K562 (cell line): ENCODE measurements at regions not wholly inside any gene's neighbourhood (a gene's known extent, or its start where the extent isn't known, plus 50 kb on each side); places are given as distances from the start of the nearest gene placed in this dataset.

ENCODE experiments used
- ATAC-seq: fragments of 200-7000 bp; cut with Tn5 transposase; 3 replicates; pipeline ENCODE4 v1.9.1; 2020; ENCODE audit warnings: moderate library complexity
- BruUV-seq: library from RNA; stranded (reverse); fragments of 400-500 nt; replicated peaks from 2 replicates; lab custom pipeline; 2021; lab: Mats Ljungman, UMichigan
- CTCF ChIA-PET: fragments of 300-600 bp; formaldehyde crosslinking; extraction: SDS; loops from one replicate; lab custom pipeline; 2021; ENCODE audit warnings: low intra/inter-chr PET ratio; lab: Yijun Ruan, JAX
- POLR2A ChIA-PET: fragments of 300-600, 350-650 bp; sonication (Branson Sonifier 250); formaldehyde crosslinking; extraction: SDS; loops from one replicate; lab custom pipeline; 2021; ENCODE audit warnings: antibody characterized with exemption, inconsistent platforms; lab: Yijun Ruan, JAX
- DNase-seq, 4 experiments: peaks; one replicate each; pipeline versions ENCODE4 v3.0.0 to v3.0.0-alpha.2; 2011 to 2018; ENCODE audit warnings: low spot score in 3 of 4, mixed read lengths in 3 of 4; ENCODE audit errors: extremely low read depth in 1 of 4
- FAIRE-seq: peaks from 2 replicates; lab custom pipeline; 2011; peaks lifted over from hg19 to GRCh38; lab: Jason Lieb, UNC
- H2AFZ ChIP-seq: 2 replicates; pipeline ENCODE4 v1.6.0; 2011; ENCODE audit warnings: low read depth, low read length, control low read depth, inconsistent platforms
- H3K27ac ChIP-seq: fragments of 200-600 bp; 3 replicates; pipeline ENCODE4 v1.8.0; 2011; ENCODE audit warnings: low read depth, mild to moderate bottlenecking, control low read depth, inconsistent platforms, low read length, moderate library complexity, mixed read lengths; ENCODE audit errors: extremely low read depth
- H3K27me3 ChIP-seq, 2 experiments: fragments of 300-600 bp in 1 of 2; 2 replicates in 1 of 2; 3 replicates in 1 of 2; pipeline versions ENCODE4 v1.6.0 to v1.8.0; 2011; ENCODE audit warnings: inconsistent platforms in 2 of 2, low read length in 2 of 2, mild to moderate bottlenecking in 1 of 2, mixed read lengths in 1 of 2, moderate library complexity in 1 of 2; ENCODE audit not compliant: control insufficient read depth in 2 of 2, insufficient read depth in 2 of 2
- H3K36me3 ChIP-seq: fragments of 300-600 bp; 3 replicates; pipeline ENCODE4 v1.8.0; 2011; ENCODE audit warnings: mild to moderate bottlenecking, low read length, inconsistent platforms; ENCODE audit not compliant: control insufficient read depth, insufficient read depth
- H3K4me1 ChIP-seq, 2 experiments: fragments of 200-600 bp in 1 of 2; replicated peaks in 1 of 2; 2 replicates in 1 of 2; 3 replicates in 1 of 2; pipeline versions ENCODE4 v1.5.1 to v1.8.0; 2011; ENCODE audit warnings: inconsistent platforms in 2 of 2, low read length in 2 of 2, mild to moderate bottlenecking in 1 of 2, mixed read lengths in 1 of 2, moderate library complexity in 1 of 2; ENCODE audit not compliant: control insufficient read depth in 2 of 2, insufficient read depth in 2 of 2
- H3K4me2 ChIP-seq: 2 replicates; pipeline ENCODE4 v1.6.1; 2011; ENCODE audit warnings: low read length, control low read depth, inconsistent platforms, mixed read lengths; ENCODE audit not compliant: insufficient read depth
- H3K4me3 ChIP-seq: fragments of 200-600 bp; sonication (generic), shearing (Covaris generic); 2 replicates; pipeline ENCODE4 v1.5.1; 2016; ENCODE audit warnings: control low read depth, inconsistent platforms
- H3K79me2 ChIP-seq: fragments of 200-600 bp; 3 replicates; pipeline ENCODE4 v1.8.0; 2011; ENCODE audit warnings: low read length, inconsistent platforms; ENCODE audit not compliant: control insufficient read depth, insufficient read depth
- H3K9ac ChIP-seq, 2 experiments: 2 replicates each; pipeline versions ENCODE4 v1.6.0 to v1.6.1; 2011; ENCODE audit warnings: low read depth in 2 of 2, low read length in 2 of 2, control low read depth in 1 of 2, inconsistent platforms in 1 of 2, mild to moderate bottlenecking in 1 of 2, mixed read lengths in 1 of 2; ENCODE audit not compliant: insufficient read depth in 1 of 2
- H3K9me1 ChIP-seq: one replicate; pipeline ENCODE4 v1.6.0; 2011; ENCODE audit warnings: inconsistent platforms, mild to moderate bottlenecking, low read length, moderate library complexity; ENCODE audit not compliant: control insufficient read depth, insufficient read depth
- H3K9me3 ChIP-seq: replicated peaks from 2 replicates; pipeline ENCODE4 v1.5.1; 2011; ENCODE audit warnings: low read depth, low read length, inconsistent platforms; ENCODE audit not compliant: control insufficient read depth, insufficient read depth
- H4K20me1 ChIP-seq: replicated peaks from 2 replicates; pipeline ENCODE4 v1.6.1; 2011; ENCODE audit warnings: low read length, inconsistent platforms, mixed read lengths; ENCODE audit not compliant: control insufficient read depth, insufficient read depth
- CAMTA2 ChIP-seq: fragments of 250-450 bp; sonication (Bioruptor Pico); conservative IDR thresholded peaks from 2 replicates; pipeline ENCODE4 v1.5.1; 2022
- CBFA2T3 ChIP-seq: fragments of 450-650 bp; IDR thresholded peaks from 2 replicates; pipeline ENCODE4 v1.6.1; 2017
- CBX5 ChIP-seq: IDR thresholded peaks from 2 replicates; pipeline ENCODE4 v1.6.1; 2014; ENCODE audit warnings: low read depth, borderline replicate concordance
- DPF2 ChIP-seq: fragments of 450-650 bp; IDR thresholded peaks from 2 replicates; pipeline ENCODE4 v1.6.1; 2016
- FUS ChIP-seq: fragments of 200-400 bp; formaldehyde crosslinking; optimal IDR thresholded peaks from 2 replicates; pipeline ENCODE3; 2017; ENCODE audit warnings: low read depth, low read length
- GATAD2A ChIP-seq: fragments of 450-650 bp; IDR thresholded peaks from 2 replicates; pipeline ENCODE4 v1.6.1; 2017
- HNRNPH1 ChIP-seq: fragments of 200-400 bp; formaldehyde crosslinking; optimal IDR thresholded peaks from 2 replicates; pipeline ENCODE3; 2017; ENCODE audit warnings: low read depth, mild to moderate bottlenecking, low read length, moderate library complexity
- MXI1 ChIP-seq: IDR thresholded peaks from 2 replicates; pipeline ENCODE4 v1.6.1; 2011; ENCODE audit warnings: low read depth, mild to moderate bottlenecking, improper control_type of control experiment, low read length
- NCOA1 ChIP-seq: fragments of 450-650 bp; IDR thresholded peaks from 2 replicates; pipeline ENCODE4 v1.6.1; 2016; ENCODE audit warnings: low read depth
- SMARCA4 ChIP-seq: fragments of 450-650 bp; IDR thresholded peaks from 2 replicates; pipeline ENCODE4 v1.6.1; 2016
- SRSF7 ChIP-seq: fragments of 200-400 bp; formaldehyde crosslinking; optimal IDR thresholded peaks from 2 replicates; pipeline ENCODE3; 2017; ENCODE audit warnings: mild to moderate bottlenecking, low read depth, low read length
- STAT5B ChIP-seq: fragments of 250-450 bp; sonication (Bioruptor Pico); IDR thresholded peaks from 2 replicates; pipeline ENCODE4 v1.8.0; 2021; ENCODE audit warnings: mild to moderate bottlenecking, inconsistent platforms
- TCF3 ChIP-seq: sonication (generic); formaldehyde crosslinking; IDR thresholded peaks from 2 replicates; pipeline ENCODE4 v1.4.0; 2020; ENCODE audit warnings: mild to moderate bottlenecking, missing genetic modification reagents
- ZNF740 ChIP-seq, 3 experiments: fragments of 200-800 bp in 1 of 3; sonication (Bioruptor generic) in 1 of 3; sonication (generic) in 1 of 3; formaldehyde crosslinking in 1 of 3; IDR thresholded peaks; 2 replicates each; pipeline versions ENCODE4 v1.6.1 to v1.8.0; 2016 to 2022; ENCODE audit warnings: mild to moderate bottlenecking in 2 of 3, missing compliant biosample characterization in 2 of 3, missing genetic modification characterization in 2 of 3, missing genetic modification reagents in 1 of 3
- ZNF785 ChIP-seq: fragments of 250-450 bp; sonication (Bioruptor Pico); IDR thresholded peaks from 2 replicates; pipeline ENCODE4 v1.4.0; 2020; ENCODE audit warnings: mild to moderate bottlenecking
- WGBS: fragments of 100-300 bp; shearing (Covaris generic); methylation state at CpG from one replicate; pipeline ENCODE4 v1.1.6; 2016; ENCODE audit warnings: low coverage, mixed read lengths; ENCODE audit not compliant: insufficient coverage; ENCODE audit errors: missing lambda C conversion rate; 5-methylcytosine and 5-hydroxymethylcytosine counted together
- in situ Hi-C: fragments of 300-500 bp; cut with MboI; formaldehyde crosslinking; loops from 4 replicates; pipeline ENCODE4 v1.15.0; 2018; ENCODE audit warnings: inconsistent platforms, mixed read lengths
- intact Hi-C: fragments of 100-400 bp; cut with micrococcal nuclease; formaldehyde crosslinking; loops from 2 replicates; pipeline ENCODE4 v1.14.2; 2022
- TF ChIP-seq, protein P1 (sequence below): sonication (generic); formaldehyde crosslinking; IDR thresholded peaks from 2 replicates; pipeline ENCODE4 v1.5.0; 2020; ENCODE audit warnings: missing genetic modification reagents
- TF ChIP-seq, protein P2 (sequence below): sonication (generic); formaldehyde crosslinking; IDR thresholded peaks from 2 replicates; pipeline ENCODE4 v1.8.0; 2022; ENCODE audit warnings: mild to moderate bottlenecking, low read depth, missing genetic modification reagents
- TF ChIP-seq, protein P3 (sequence below): fragments of 450-650 bp; formaldehyde crosslinking; conservative IDR thresholded peaks from 2 replicates; pipeline ENCODE4 v1.4.0; 2022; ENCODE audit warnings: mild to moderate bottlenecking, missing genetic modification characterization

GRCh38 chr7:69250958-69251357 lies 347.3 kb upstream of the AUTS2 start:
- H3K9ac ChIP-seq: no peak overlapping the region
- no peaks in the 10 kb centered on the region for H3K79me2 ChIP-seq
- H2AFZ ChIP-seq: no peak overlapping the region
- H4K20me1 ChIP-seq: no peaks in the 10 kb centered on the region
- no peaks in the 10 kb centered on the region for H3K36me3 ChIP-seq
- H3K4me3 ChIP-seq: no peak overlapping the region
- in situ Hi-C loops (no loop called here), intact Hi-C loops (no loop called here)
- no TSS peak for BruUV-seq
- no peaks in the 10 kb centered on the region for H3K9me3 ChIP-seq
- no peak overlapping the region for H3K27ac ChIP-seq
- ATAC-seq (no peak), FAIRE-seq (no peak)
- no peaks in the 10 kb centered on the region for H3K9me1 ChIP-seq
- no peaks in the 10 kb centered on the region; a peak in 1 of 5 replicates for H3K27me3 ChIP-seq
- H3K4me1 ChIP-seq: no peaks in the 10 kb centered on the region
- ChIA-PET POLR2A (no interaction called here), CTCF (no interaction called here)
- no peak overlapping the region for H3K4me2 ChIP-seq
- 1% methylated on average over 5 of the region's 5 CpGs for WGBS
- TF ChIP-seq DPF2 (no peak), STAT5B (CRISPR knock-in tag) (no peak), TCF3 (CRISPR knock-in tag) (no peak), SRSF7 (no peak), MXI1 (no peak), FUS (no peak), HNRNPH1 (no peak), NCOA1 (no peak), ZNF740 (CRISPR knock-in tag; IDR thresholded peaks at IDR 0.05) (no peak), ZNF740 (tag; IDR thresholded peaks at IDR 0.05) (no peak), CAMTA2 (CRISPR knock-in tag) (no peak), SMARCA4 (no peak), CBX5 (no peak), GATAD2A (no peak), CBFA2T3 (no peak), ZNF785 (CRISPR knock-in tag) (no peak)
- TF ChIP-seq, protein P1, sequence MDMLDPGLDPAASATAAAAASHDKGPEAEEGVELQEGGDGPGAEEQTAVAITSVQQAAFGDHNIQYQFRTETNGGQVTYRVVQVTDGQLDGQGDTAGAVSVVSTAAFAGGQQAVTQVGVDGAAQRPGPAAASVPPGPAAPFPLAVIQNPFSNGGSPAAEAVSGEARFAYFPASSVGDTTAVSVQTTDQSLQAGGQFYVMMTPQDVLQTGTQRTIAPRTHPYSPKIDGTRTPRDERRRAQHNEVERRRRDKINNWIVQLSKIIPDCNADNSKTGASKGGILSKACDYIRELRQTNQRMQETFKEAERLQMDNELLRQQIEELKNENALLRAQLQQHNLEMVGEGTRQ (CRISPR knock-in tag): no peak
- TF ChIP-seq, protein P2, sequence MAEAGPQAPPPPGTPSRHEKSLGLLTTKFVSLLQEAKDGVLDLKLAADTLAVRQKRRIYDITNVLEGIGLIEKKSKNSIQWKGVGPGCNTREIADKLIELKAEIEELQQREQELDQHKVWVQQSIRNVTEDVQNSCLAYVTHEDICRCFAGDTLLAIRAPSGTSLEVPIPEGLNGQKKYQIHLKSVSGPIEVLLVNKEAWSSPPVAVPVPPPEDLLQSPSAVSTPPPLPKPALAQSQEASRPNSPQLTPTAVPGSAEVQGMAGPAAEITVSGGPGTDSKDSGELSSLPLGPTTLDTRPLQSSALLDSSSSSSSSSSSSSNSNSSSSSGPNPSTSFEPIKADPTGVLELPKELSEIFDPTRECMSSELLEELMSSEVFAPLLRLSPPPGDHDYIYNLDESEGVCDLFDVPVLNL (CRISPR knock-in tag): no peak
- TF ChIP-seq, protein P3, sequence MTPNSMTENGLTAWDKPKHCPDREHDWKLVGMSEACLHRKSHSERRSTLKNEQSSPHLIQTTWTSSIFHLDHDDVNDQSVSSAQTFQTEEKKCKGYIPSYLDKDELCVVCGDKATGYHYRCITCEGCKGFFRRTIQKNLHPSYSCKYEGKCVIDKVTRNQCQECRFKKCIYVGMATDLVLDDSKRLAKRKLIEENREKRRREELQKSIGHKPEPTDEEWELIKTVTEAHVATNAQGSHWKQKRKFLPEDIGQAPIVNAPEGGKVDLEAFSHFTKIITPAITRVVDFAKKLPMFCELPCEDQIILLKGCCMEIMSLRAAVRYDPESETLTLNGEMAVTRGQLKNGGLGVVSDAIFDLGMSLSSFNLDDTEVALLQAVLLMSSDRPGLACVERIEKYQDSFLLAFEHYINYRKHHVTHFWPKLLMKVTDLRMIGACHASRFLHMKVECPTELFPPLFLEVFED (CRISPR knock-in tag): no peak
- TF ChIP-seq, all 486 proteins: peak for 0
- no peak for DNase-seq
